Upper lobe of right lung (tissue), 1 donor: ENCODE measurements at regions not wholly inside any gene's neighbourhood (a gene's known extent, or its start where the extent isn't known, plus 50 kb on each side); places are given as distances from the start of the nearest gene placed in this dataset.

Experiments used
- ATAC-seq: fragments of 200-7000 bp; cut with Tn5 transposase; one replicate; pipeline ENCODE4 v1.9.1; 2020; ENCODE audit warnings: mild to moderate bottlenecking, moderate library complexity
- DNase-seq: peaks from one replicate; pipeline ENCODE4 v3.0.0-alpha.2; 2020
- H3K27ac ChIP-seq: fragments of 200-600 bp; one replicate; pipeline ENCODE4 v1.8.0; 2022
- H3K27me3 ChIP-seq: fragments of 200-600 bp; one replicate; pipeline ENCODE4 v1.8.0; 2022; ENCODE audit warnings: mild to moderate bottlenecking
- H3K36me3 ChIP-seq: fragments of 200-600 bp; one replicate; pipeline ENCODE4 v1.8.0; 2022
- H3K4me1 ChIP-seq: fragments of 200-600 bp; one replicate; pipeline ENCODE4 v1.8.0; 2022
- H3K4me3 ChIP-seq: fragments of 200-600 bp; one replicate; pipeline ENCODE4 v1.8.0; 2022; ENCODE audit warnings: mild to moderate bottlenecking
- H3K9me3 ChIP-seq: fragments of 200-600 bp; one replicate; pipeline ENCODE4 v1.8.0; 2022
- intact Hi-C: fragments of 100-400 bp; cut with DNase I; formaldehyde crosslinking; loops from one replicate; pipeline ENCODE4 v1.11.0; 2022
- TF ChIP-seq, protein P1 (sequence below): fragments of 200-600 bp; IDR thresholded peaks from one replicate; pipeline ENCODE4 v1.8.0; 2022; ENCODE audit warnings: antibody characterized with exemption
- donor health status: DM: no; HTN: yes; CAD: no; lungs with severe emphysema.

DNA sequence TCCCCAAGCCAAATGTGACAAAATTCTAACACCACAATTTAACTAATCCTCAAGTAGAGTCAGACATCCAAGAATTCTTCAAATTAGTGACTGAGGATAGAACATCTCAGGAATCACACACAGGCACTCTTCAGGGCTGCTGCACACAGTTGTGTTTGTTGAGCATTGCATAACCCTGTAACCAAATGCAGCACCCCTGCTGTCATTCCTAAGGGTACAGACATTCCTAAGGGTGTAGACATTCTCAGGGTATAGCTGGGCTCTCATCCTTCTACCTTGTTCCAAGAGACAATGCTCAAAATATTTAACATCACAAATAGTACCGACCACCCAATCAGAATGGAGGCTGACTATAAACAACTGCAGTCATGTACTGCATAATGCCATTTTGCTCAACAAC is 107.1 kb upstream of the UBE2E2 start:
- no peaks in the 10 kb centered on the region for H3K27me3 ChIP-seq
- intact Hi-C loops, result no loop called here
- TF ChIP-seq, protein P1, sequence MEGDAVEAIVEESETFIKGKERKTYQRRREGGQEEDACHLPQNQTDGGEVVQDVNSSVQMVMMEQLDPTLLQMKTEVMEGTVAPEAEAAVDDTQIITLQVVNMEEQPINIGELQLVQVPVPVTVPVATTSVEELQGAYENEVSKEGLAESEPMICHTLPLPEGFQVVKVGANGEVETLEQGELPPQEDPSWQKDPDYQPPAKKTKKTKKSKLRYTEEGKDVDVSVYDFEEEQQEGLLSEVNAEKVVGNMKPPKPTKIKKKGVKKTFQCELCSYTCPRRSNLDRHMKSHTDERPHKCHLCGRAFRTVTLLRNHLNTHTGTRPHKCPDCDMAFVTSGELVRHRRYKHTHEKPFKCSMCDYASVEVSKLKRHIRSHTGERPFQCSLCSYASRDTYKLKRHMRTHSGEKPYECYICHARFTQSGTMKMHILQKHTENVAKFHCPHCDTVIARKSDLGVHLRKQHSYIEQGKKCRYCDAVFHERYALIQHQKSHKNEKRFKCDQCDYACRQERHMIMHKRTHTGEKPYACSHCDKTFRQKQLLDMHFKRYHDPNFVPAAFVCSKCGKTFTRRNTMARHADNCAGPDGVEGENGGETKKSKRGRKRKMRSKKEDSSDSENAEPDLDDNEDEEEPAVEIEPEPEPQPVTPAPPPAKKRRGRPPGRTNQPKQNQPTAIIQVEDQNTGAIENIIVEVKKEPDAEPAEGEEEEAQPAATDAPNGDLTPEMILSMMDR, result no peak
- H3K9me3 ChIP-seq, result no peaks in the 10 kb centered on the region
- no peaks in the 10 kb centered on the region for H3K36me3 ChIP-seq
- no peak for DNase-seq
- no peak overlapping the region for H3K27ac ChIP-seq
- no peak for ATAC-seq
- H3K4me1 ChIP-seq, result no peaks in the 10 kb centered on the region
- no peak overlapping the region for H3K4me3 ChIP-seq

DNA sequence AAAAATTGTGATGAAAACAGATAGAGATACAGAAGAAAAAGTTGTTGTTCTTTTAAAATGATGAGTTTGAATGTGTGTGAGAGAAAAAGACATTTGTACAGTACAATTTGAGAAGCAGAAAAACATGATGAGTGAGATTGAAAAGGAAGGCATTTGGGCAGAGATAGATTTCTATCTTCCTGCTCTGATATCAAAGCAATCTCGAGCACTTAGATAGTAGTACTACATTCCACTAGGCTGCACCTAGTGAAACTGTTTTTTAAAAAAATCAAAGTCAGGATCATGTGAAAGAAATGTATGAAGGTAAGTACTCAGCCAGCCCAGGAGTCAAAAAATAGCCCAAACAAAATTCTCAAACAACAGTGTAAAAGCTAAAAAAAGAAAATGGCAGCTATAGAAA is 104.1 kb upstream of the UBE2E2 start:
- DNase-seq (no peak), ATAC-seq (no peak)
- Histone ChIP-seq H3K4me1 (no peaks in the 10 kb centered on the region), H3K36me3 (no peaks in the 10 kb centered on the region), H3K27ac (no peak overlapping the region), H3K4me3 (no peak overlapping the region), H3K27me3 (no peaks in the 10 kb centered on the region), H3K9me3 (no peaks in the 10 kb centered on the region)
- intact Hi-C loops, result no loop called here
- TF ChIP-seq, protein P1, result no peak

DNA sequence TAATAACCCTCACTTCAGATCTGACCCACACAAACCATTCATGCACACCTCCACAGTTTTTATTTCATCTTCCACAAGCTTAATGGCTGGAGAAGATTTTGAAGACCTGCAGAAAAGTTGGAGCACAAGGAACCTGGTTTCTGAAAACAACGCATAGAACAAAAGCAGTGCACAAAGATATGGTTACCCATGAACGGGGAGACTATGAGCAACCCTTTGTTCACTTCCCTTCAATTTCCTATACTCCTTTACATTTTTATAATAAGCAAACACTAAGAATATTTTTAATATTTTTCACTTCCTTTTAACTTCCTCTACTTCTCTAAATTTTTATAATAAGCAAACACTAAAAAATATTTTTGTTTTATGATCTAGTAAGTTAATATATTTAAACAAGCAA is 103.5 kb upstream of the UBE2E2 start:
- no peaks in the 10 kb centered on the region for H3K27me3 ChIP-seq

DNA sequence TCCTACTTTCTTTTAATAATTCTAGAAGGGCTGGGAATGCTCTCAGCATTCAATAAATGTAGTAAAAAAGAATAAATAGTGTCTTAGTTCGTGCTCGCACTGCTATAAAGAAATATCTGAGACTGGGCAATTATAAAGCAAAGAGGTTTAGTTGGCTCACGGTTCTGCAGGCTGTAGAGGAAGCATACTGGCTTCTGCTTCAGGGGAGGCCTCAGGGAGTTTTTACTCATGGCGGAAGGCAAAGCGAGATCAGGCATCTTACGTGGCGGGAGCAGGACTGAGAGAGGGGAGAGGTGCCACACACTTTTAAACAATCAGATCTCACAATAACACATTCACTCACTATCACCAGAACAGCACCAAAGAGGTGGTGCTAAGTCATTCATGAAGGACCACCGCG is 103.0 kb upstream of the UBE2E2 start:
- Histone ChIP-seq H3K4me3 (no peak overlapping the region), H3K9me3 (no peaks in the 10 kb centered on the region), H3K27ac (no peak overlapping the region), H3K4me1 (no peaks in the 10 kb centered on the region), H3K36me3 (no peaks in the 10 kb centered on the region), H3K27me3 (no peaks in the 10 kb centered on the region)
- ATAC-seq (no peak), DNase-seq (no peak)
- TF ChIP-seq, protein P1, result no peak
- intact Hi-C loops, result no loop called here

More for the DNA sequence above, 103.5 kb upstream of the UBE2E2 start:
- Histone ChIP-seq H3K4me1 (no peaks in the 10 kb centered on the region), H3K36me3 (no peaks in the 10 kb centered on the region), H3K9me3 (no peaks in the 10 kb centered on the region), H3K27ac (no peak overlapping the region), H3K4me3 (no peak overlapping the region)
- DNase-seq, result no peak
- intact Hi-C loops, result no loop called here
- TF ChIP-seq, protein P1, result no peak
- no peak for ATAC-seq

DNA sequence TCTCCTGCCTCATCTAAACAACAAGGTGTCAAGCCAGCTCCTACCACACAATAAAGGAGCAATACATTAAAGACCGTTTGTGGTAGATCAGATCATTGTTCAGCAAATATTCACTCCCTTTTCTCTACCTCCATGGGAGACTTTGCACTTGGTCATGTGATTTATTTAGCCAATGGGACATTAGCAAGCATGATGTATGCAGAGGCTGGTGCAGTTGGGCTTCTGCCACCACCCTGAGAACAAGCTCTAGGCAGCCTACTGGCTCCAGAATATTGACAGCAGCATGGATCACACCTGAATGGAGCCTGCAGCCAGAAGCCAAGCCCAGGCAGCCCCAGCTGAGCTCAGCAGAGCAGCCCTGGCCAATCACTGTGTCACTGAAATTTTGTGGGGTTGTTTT is 99.4 kb upstream of the UBE2E2 start:
- H3K4me3 ChIP-seq, result no peak overlapping the region
- no peaks in the 10 kb centered on the region for H3K9me3 ChIP-seq
- DNase-seq, result no peak
- no peaks in the 10 kb centered on the region for H3K4me1 ChIP-seq
- TF ChIP-seq, protein P1, result no peak
- no peaks in the 10 kb centered on the region for H3K27me3 ChIP-seq
- H3K36me3 ChIP-seq, result no peaks in the 10 kb centered on the region
- no peak for ATAC-seq
- intact Hi-C loops, result no loop called here
- H3K27ac ChIP-seq, result no peak overlapping the region

DNA sequence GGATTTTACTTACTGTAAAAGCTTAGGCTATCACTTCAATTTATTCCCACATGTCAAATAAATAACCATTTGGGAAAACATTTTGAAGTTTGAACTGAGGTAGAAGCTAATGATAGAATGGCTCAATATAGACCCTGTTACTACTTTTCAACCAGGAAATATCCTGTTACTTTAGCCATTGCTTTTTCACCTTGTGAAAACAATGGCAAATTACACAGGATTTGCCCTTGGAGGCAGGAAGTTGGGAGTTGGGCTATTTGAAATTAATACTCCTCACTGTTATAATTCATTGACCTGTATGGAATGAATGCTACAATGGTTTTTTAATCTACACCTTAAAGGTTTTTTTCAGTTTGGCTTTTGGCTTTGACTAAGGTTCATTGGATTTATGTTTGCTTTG is 98.1 kb upstream of the UBE2E2 start:
- no peaks in the 10 kb centered on the region for H3K36me3 ChIP-seq
- DNase-seq (no peak), ATAC-seq (no peak)
- no peaks in the 10 kb centered on the region for H3K27me3 ChIP-seq
- H3K4me3 ChIP-seq, result no peak overlapping the region
- no peak overlapping the region for H3K27ac ChIP-seq
- intact Hi-C loops, result no loop called here
- TF ChIP-seq, protein P1, result no peak
- H3K4me1 ChIP-seq, result no peaks in the 10 kb centered on the region
- no peaks in the 10 kb centered on the region for H3K9me3 ChIP-seq
